Mucosa of stomach (tissue), 1 donor: ENCODE measurements at regions not wholly inside any gene's neighbourhood (a gene's known extent, or its start where the extent isn't known, plus 50 kb on each side); places are given as distances from the start of the nearest gene placed in this dataset.
"Not testable (repeated sequence)": the region's sequence is repeated elsewhere in the genome, so short reads cannot be mapped to it uniquely, and the experiment has no call there.

ENCODE experiments used
- H3K27me3 ChIP-seq: one replicate; pipeline ENCODE4 v1.7.0; 2013; ENCODE audit warnings: mild to moderate bottlenecking, low read length; ENCODE audit not compliant: control insufficient read depth, insufficient read depth
- H3K36me3 ChIP-seq: one replicate; pipeline ENCODE4 v1.7.0; 2013; ENCODE audit warnings: low read length; ENCODE audit not compliant: control insufficient read depth, insufficient read depth
- H3K4me1 ChIP-seq: one replicate; pipeline ENCODE4 v1.7.0; 2013; ENCODE audit warnings: mild to moderate bottlenecking, low read length; ENCODE audit not compliant: control insufficient read depth, insufficient read depth
- H3K4me3 ChIP-seq: one replicate; pipeline ENCODE4 v1.7.0; 2013; ENCODE audit warnings: low read length
- H3K9ac ChIP-seq: one replicate; pipeline ENCODE4 v1.7.0; 2013; ENCODE audit warnings: mild to moderate bottlenecking, low read length, moderate library complexity
- H3K9me3 ChIP-seq: one replicate; pipeline ENCODE4 v1.7.0; 2013; ENCODE audit warnings: mild to moderate bottlenecking, low read length, moderate library complexity; ENCODE audit not compliant: control insufficient read depth
- donor health status: Pancreatic carcinoma.

DNA sequence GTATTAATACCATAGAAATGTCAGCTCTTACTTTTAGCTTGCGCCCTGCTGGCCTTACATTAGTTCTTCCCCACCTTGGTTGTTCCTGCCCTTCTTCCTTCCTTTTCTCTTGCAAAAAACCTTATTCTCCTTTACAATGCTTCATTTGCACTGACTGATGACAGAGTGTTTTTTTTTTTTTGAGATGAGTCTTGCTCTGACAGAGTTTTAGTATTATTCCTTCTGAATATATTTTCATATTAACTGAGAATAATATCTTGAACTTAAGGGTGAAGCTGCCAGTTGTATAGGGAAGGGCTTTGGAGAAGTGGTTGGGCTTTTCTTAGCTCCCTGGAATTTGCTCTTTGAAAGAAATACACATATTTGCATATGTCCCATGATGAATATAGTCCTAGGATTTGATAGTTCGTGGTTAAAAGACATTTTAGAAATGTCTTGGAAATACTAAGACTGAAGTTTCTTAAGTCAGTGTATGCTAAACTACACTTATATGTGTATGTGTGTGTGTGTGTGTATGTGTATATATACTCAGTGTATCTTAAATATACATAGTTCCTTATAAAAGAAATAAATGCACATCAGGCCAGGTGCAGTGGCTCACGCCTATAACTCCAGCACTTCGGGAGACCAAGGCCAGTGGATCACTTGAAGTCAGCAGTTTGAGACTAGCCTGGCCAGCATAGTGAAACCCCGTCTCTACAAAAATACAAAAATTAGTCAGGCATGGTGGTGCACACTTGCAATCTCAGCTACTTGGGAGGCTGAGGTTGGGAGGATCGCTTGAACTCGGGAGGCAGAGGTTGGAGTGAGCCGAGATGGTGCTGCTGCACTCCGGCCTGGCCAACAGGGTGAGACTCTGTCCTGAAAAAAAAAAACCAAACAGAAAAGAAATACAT lies 216.1 kb upstream of the MYLIP start:
- H3K9ac ChIP-seq, result no peak overlapping the region
- H3K4me1 ChIP-seq, result peaks cover 9% of the 10 kb centered on the region
- no peaks in the 10 kb centered on the region for H3K27me3 ChIP-seq
- H3K36me3 ChIP-seq, result no peaks in the 10 kb centered on the region
- no peaks in the 10 kb centered on the region for H3K9me3 ChIP-seq
- H3K4me3 ChIP-seq, result no peak overlapping the region

DNA sequence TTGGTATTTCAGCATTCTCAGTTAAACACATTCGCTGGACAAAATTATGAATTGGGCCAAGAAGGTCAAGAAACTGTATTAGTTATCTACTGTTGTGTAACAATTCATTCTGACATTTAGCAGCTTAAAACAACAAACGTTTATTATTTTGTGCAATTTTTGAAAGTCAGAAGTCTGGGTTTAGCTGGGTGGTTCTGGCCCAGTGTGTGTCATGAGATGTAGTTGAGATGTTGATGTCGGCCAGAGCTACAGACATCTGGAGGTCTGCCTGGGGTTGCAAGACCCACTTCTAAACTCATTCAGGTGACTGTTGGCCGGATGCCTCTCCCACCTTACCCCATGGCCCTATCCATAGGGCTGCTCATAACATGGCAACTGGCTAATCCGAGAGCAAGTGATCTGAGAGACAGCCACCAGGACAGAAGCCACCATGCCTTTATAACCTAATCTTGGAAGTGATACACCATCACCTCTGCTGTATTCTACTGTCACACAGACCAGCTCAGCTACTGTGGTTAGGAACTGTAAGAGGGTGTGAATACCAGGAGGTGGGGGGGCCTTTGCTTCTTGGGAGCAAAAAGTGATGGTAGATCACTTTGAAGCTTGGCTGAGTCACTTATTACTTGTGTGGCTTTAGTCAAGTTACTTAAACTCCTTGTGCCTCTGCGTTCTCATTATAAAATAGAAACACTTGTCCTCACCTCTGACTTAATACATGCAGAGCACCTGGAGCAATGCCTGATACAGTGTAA lies 217.0 kb upstream of the MYLIP start:
- no peak overlapping the region for H3K9ac ChIP-seq
- no peak overlapping the region for H3K4me3 ChIP-seq
- no peaks in the 10 kb centered on the region for H3K36me3 ChIP-seq
- no peaks in the 10 kb centered on the region for H3K27me3 ChIP-seq
- H3K9me3 ChIP-seq, result no peaks in the 10 kb centered on the region
- peaks cover 11% of the 10 kb centered on the region for H3K4me1 ChIP-seq

DNA sequence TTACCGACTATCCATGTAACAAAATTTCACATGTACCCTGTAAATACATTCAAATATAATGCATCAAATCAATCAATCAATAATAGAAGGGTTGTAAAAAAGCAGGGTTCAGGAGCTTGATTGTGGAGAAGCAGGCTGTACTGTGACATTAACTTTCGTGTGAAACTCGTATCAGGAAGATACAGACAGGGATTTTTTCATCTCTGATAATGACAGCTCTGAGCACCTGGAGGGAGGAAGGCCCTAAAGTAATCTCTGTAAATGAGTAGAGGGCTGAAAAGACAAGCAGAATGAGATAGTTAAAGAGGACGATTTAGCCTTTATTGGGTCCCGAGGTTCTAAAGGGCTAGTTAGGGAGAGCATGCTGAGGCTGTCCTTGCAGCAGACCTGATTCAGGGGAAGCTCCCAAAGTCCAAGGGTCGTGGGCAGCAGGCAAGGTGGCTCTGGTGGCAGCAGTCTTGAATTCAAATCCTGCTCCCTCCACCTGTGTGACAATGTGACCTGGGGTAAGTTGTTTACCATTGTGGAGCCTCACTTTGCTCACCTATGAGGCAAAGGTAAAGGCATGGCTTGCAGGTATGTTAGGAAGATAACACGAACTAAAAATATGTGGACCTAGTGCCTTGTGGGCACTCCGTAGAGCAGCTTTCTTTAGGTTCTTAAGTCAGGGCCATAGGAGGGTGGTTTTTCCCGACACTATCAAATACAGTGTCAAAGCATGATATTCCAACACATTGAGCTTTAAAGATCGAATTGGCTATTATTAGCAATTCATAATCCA lies 219.4 kb upstream of the MYLIP start:
- peaks cover 11% of the 10 kb centered on the region for H3K4me1 ChIP-seq

GRCh38 chr6:15908871-15909270 lies 220.0 kb upstream of the MYLIP start:
- H3K4me1 ChIP-seq, result peaks cover 11% of the 10 kb centered on the region
- H3K9me3 ChIP-seq, result no peaks in the 10 kb centered on the region
- H3K27me3 ChIP-seq, result no peaks in the 10 kb centered on the region
- H3K4me3 ChIP-seq, result no peak overlapping the region
- H3K9ac ChIP-seq, result no peak overlapping the region
- no peaks in the 10 kb centered on the region for H3K36me3 ChIP-seq

More for the DNA sequence above, 219.4 kb upstream of the MYLIP start:
- Histone ChIP-seq H3K4me3 (no peak overlapping the region), H3K9me3 (no peaks in the 10 kb centered on the region), H3K9ac (no peak overlapping the region), H3K27me3 (no peaks in the 10 kb centered on the region), H3K36me3 (no peaks in the 10 kb centered on the region)

DNA sequence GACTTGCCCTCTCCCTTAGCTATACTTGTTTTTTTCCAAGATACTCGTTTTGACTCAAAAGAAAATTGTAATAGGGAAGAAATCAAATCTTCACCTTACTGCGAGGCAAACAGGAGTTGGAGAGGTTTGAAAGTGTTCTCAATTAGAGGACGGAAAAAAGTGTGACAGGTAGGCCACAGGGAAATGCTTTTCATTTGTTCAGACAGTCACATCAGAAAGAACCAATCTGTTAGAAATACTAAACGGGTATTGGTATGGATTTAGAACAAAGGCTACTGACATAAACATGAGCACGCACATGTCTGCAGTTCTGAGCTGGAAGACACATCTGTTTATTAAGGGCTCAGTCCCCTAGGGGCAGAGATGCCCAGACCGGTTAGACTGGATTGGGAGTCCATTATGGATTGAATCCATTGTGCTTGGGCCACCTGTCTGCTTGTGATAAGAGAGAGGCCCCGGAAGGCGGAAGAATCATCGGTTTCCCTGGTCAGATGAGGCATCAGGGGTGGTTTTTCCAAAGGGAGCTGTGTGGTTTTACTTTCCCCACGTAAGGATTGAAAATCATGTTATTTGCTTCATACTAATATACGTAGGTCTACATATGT lies 220.9 kb upstream of the MYLIP start:
- Histone ChIP-seq H3K9ac (no peak overlapping the region), H3K4me3 (no peak overlapping the region), H3K27me3 (no peaks in the 10 kb centered on the region), H3K36me3 (no peaks in the 10 kb centered on the region), H3K9me3 (no peaks in the 10 kb centered on the region), H3K4me1 (peaks cover 11% of the 10 kb centered on the region)

GRCh38 chr6:15907220-15907913 lies 221.5 kb upstream of the MYLIP start:
- H3K36me3 ChIP-seq, H3K27me3 ChIP-seq, H3K4me3 ChIP-seq, H3K9me3 ChIP-seq, H3K9ac ChIP-seq: not testable (repeated sequence)
- peaks cover 11% of the 10 kb centered on the region for H3K4me1 ChIP-seq

- Histone ChIP-seq H3K9ac (no peak overlapping the region), H3K4me3 (no peak overlapping the region), H3K4me1 (peaks cover 11% of the 10 kb centered on the region), H3K9me3 (no peaks in the 10 kb centered on the region), H3K36me3 (no peaks in the 10 kb centered on the region), H3K27me3 (no peaks in the 10 kb centered on the region)
Observed at GRCh38 chr6:15906420-15907016, 222.4 kb upstream of the MYLIP start.

DNA sequence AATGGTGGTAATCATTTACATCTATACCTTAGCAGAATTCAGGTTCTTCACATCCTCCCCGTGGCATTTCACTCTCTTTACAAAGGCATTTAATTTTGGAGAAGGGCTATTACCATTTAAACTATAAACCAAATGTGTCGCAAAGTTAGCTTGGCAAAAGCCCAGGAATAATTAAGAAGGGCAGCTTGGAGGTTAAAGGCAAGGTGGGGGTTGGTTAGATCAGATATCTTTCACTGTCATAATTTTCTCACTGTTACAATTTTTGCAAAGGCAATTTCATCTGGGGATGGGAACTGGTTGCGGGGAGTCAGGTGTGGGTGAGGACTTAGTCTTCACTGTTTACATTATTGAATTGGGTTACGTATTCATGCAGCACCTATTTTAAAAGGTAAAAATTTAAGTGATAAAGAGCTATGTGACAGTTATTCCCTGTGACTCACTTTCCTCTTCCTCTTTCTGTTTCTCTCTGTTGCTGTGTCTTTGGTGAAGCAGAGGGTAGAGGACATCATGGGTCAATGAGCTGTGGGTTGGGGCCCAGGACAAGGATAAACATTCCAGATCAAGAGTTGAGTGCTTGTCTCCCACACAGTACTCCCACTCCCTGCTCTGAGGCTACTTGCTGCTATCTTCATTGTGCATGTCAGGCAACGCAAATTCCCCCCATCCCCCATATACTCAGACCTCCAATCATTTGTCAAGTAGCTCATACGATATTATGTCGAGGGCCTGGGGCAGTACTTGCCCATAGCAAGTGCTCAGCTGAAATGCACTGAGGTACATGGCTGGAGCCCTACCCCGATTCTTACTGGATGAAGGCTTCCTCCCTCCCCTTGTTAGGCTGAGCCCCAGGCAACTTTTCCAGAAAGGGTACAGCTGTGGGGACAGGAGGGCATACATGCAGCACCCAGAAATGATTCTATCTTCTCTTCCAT lies 223.1 kb upstream of the MYLIP start:
- Histone ChIP-seq H3K9me3 (no peaks in the 10 kb centered on the region), H3K27me3 (no peaks in the 10 kb centered on the region), H3K9ac (no peak overlapping the region), H3K4me3 (no peak overlapping the region), H3K4me1 (peaks cover 11% of the 10 kb centered on the region), H3K36me3 (no peaks in the 10 kb centered on the region)

DNA sequence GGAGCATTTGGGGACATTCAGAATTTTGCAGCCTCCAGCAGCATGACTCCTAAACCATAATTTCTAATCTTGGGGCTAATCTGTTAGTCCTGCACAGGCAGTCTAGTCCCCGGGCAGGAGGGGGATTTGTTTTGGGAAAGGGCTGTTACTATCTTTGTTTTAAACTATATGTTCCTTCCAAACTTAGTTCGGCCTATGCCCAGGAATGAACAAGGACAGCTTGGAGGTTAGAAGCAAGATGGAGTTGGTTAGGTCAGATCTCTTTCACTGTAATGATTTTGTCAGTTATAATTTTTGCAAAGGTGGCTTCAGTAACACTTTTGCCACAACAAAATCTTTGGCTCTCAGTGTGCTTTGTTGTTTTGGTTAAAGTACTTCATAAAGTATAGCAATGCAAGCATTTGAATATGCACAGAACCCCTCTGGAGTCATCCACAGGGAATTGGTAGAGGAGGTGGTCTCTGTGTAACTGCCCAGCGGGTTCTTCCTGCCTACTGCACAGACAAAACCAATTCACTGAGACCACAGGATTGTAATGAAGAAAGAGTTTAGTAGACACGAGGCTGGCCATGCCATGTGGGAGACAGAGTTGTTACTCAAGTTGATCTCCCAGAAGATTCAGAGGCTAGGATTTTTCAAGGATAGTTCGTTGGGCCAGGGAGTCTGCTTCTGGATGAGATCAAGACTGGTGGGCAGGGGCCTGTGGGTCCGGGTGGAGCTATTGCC lies 224.1 kb upstream of the MYLIP start:
- Histone ChIP-seq H3K9ac (no peak overlapping the region), H3K4me3 (no peak overlapping the region), H3K4me1 (peaks cover 11% of the 10 kb centered on the region), H3K9me3 (no peaks in the 10 kb centered on the region), H3K27me3 (no peaks in the 10 kb centered on the region), H3K36me3 (no peaks in the 10 kb centered on the region)
